ENCODE measurements at regions not wholly inside any gene's neighbourhood (a gene's known extent, or its start where the extent isn't known, plus 50 kb on each side); places are given as distances from the start of the nearest gene placed in this dataset.

DNA sequence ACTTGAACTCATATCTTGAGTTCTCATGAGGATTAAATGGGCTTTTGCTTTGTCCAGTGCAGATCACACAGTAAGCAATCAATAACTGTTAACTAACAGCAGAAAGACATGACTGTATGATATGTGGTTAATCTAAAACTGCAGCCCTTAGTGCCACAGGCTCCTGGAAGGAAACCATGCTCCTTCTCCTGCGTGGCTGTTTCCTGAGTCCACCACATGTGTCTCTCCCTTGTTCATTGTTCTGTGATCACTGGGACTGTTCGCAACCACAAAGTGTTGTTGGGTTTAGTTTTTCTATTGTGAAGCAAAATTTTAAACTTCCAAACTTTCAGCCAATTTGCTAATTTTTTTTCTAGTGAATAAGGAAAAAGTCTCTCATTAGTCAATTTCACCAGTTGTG lies 130.9 kb upstream of the PTPRM start:
- TF ChIP-seq EZH2 (IDR thresholded peaks at IDR 0.05; ENCODE audit: low read length, unreplicated experiment) = no peak
- TF ChIP-seq CTCF (conservative IDR thresholded peaks at IDR 0.05; ENCODE audit: low read depth, low read length) = no peak
- TF ChIP-seq EZH2phosphoT487 (IDR thresholded peaks at IDR 0.05; ENCODE audit: borderline replicate concordance, low read length) = no peak
- Histone ChIP-seq H3K4me3 (ENCODE audit: low read length) (no peak overlapping the region), H3K9ac (ENCODE audit: low read length) (no peak overlapping the region), H3F3A (ENCODE audit: low read length, unreplicated experiment) (no peaks in the 10 kb centered on the region), H3K27me3 (ENCODE audit: low read length) (peaks cover 22% of the 10 kb centered on the region; the same call in 1 of the 2 replicates), H3K79me2 (ENCODE audit: low read length) (no peaks in the 10 kb centered on the region), H3K9me2 (replicated peaks; ENCODE audit: low read length) (no peaks in the 10 kb centered on the region), H2AFZ (ENCODE audit: low read length) (no peak overlapping the region), H3K9me3 (ENCODE audit: low read length) (no peaks in the 10 kb centered on the region), H3K27ac (ENCODE audit: low read length) (no peak overlapping the region), H3K4me2 (ENCODE audit: low read length) (no peak overlapping the region), H4K20me1 (ENCODE audit: low read length) (no peaks in the 10 kb centered on the region), H3K4me1 (ENCODE audit: insufficient read depth, low read length) (no peaks in the 10 kb centered on the region), H3K36me3 (ENCODE audit: low read depth, low read length) (no peaks in the 10 kb centered on the region)
- intact Hi-C loops (cut with micrococcal nuclease) = no loop called here
- no TSS peak for BruUV-seq (replicated peaks)
- ChIA-PET POLR2A (ENCODE audit: unreplicated experiment) (no interaction called here), CTCF (no interaction called here)
- ATAC-seq (no peak), DNase-seq (no peak)

DNA sequence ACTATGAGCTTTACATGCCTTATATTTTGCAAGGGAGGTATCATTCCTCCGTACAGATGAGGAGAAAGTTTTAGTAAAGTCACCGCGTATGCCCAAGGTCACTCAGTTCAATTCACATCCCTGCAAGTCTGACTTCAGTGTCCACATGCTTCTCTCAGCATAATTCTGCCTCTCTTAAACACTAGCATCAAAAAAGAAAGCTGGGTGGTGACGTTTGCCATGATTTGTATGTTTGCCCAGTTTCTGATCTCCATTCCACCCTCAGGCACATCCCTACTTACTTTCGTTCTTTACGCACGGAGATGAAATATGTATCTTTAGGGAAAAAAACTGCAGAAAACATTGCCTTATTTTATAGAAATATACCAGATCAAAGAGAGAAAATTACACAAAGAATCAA lies 129.2 kb upstream of the PTPRM start:
- no peaks in the 10 kb centered on the region for H3F3A ChIP-seq (ENCODE audit: low read length, unreplicated experiment)
- no TSS peak for BruUV-seq (replicated peaks)

DNA sequence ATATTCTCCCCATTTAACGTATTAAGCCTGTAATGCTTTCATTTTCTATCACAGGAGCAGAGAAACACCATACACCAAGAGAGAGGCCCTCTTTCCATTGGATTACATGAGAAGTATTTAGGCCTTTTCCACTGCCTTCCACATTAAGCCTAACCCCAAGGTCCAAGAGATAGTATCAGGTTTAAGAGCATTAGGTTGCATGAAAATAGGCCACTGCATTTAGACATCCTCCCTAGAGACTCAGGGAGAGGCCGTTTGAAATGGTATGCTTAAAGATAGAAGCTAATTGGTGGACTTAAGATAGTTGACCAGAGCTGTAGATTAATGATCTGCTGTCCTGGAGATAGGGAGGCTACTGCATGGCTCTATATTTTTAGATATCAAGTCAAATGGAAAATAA lies 128.5 kb upstream of the PTPRM start:
- ChIA-PET POLR2A (ENCODE audit: unreplicated experiment) (no interaction called here), CTCF (no interaction called here)
- Histone ChIP-seq H3K9me3 (ENCODE audit: low read length) (no peaks in the 10 kb centered on the region), H3K36me3 (ENCODE audit: low read depth, low read length) (no peaks in the 10 kb centered on the region), H3K9ac (ENCODE audit: low read length) (no peak overlapping the region), H3K4me1 (ENCODE audit: insufficient read depth, low read length) (no peaks in the 10 kb centered on the region), H3F3A (ENCODE audit: low read length, unreplicated experiment) (no peaks in the 10 kb centered on the region), H3K4me2 (ENCODE audit: low read length) (no peak overlapping the region), H3K4me3 (ENCODE audit: low read length) (no peak overlapping the region), H3K79me2 (ENCODE audit: low read length) (no peaks in the 10 kb centered on the region), H3K27me3 (ENCODE audit: low read length) (peaks cover 23% of the 10 kb centered on the region), H3K9me2 (replicated peaks; ENCODE audit: low read length) (no peaks in the 10 kb centered on the region), H4K20me1 (ENCODE audit: low read length) (no peaks in the 10 kb centered on the region), H2AFZ (ENCODE audit: low read length) (no peak overlapping the region), H3K27ac (ENCODE audit: low read length) (no peak overlapping the region)
- ATAC-seq (no peak), DNase-seq (no peak)
- BruUV-seq (replicated peaks) = no TSS peak
- TF ChIP-seq CTCF (conservative IDR thresholded peaks at IDR 0.05; ENCODE audit: low read depth, low read length) = no peak
- TF ChIP-seq EZH2 (IDR thresholded peaks at IDR 0.05; ENCODE audit: low read length, unreplicated experiment) = no peak
- no peak for TF ChIP-seq EZH2phosphoT487 (IDR thresholded peaks at IDR 0.05; ENCODE audit: borderline replicate concordance, low read length)
- intact Hi-C loops (cut with micrococcal nuclease) = no loop called here

More for the DNA sequence above, 129.2 kb upstream of the PTPRM start:
- Histone ChIP-seq H3K9me2 (replicated peaks; ENCODE audit: low read length) (no peaks in the 10 kb centered on the region), H3K36me3 (ENCODE audit: low read depth, low read length) (no peaks in the 10 kb centered on the region), H2AFZ (ENCODE audit: low read length) (no peak overlapping the region), H3K4me1 (ENCODE audit: insufficient read depth, low read length) (no peaks in the 10 kb centered on the region), H3K79me2 (ENCODE audit: low read length) (no peaks in the 10 kb centered on the region), H3K27me3 (ENCODE audit: low read length) (peaks cover 22% of the 10 kb centered on the region), H3K9ac (ENCODE audit: low read length) (no peak overlapping the region), H3K9me3 (ENCODE audit: low read length) (no peaks in the 10 kb centered on the region), H3K4me3 (ENCODE audit: low read length) (no peak overlapping the region), H4K20me1 (ENCODE audit: low read length) (no peaks in the 10 kb centered on the region), H3K27ac (ENCODE audit: low read length) (no peak overlapping the region), H3K4me2 (ENCODE audit: low read length) (no peak overlapping the region)
- DNase-seq (no peak), ATAC-seq (no peak)
- CTCF ChIA-PET = interaction anchor here (0.6 kb wide), 1 partner anchor 10 kb away, joined by 4 read pairs; no protein-coding TSS in a partner anchor
- TF ChIP-seq EZH2phosphoT487 (IDR thresholded peaks at IDR 0.05; ENCODE audit: borderline replicate concordance, low read length) (no peak), CTCF (conservative IDR thresholded peaks at IDR 0.05; ENCODE audit: low read depth, low read length) (no peak), EZH2 (IDR thresholded peaks at IDR 0.05; ENCODE audit: low read length, unreplicated experiment) (no peak)
- POLR2A ChIA-PET (ENCODE audit: unreplicated experiment) = no interaction called here
- intact Hi-C loops (cut with micrococcal nuclease) = no loop called here
